ENCODE measurements at regions not wholly inside any gene's neighbourhood (a gene's known extent, or its start where the extent isn't known, plus 50 kb on each side); places are given as distances from the start of the nearest gene placed in this dataset.

GRCh38 chr2:172297531-172297930 lies 129.9 kb upstream of the ITGA6 start:
- Histone ChIP-seq H3K27me3 (ENCODE audit: control insufficient read depth in 3 of 3, insufficient read depth in 3 of 3, low read length in 3 of 3) (no peaks in the 10 kb centered on the region), H3K27ac (ENCODE audit: low read depth in 1 of 3, low read length in 2 of 3) (no peak overlapping the region), H3K36me3 (ENCODE audit: control insufficient read depth in 3 of 3, insufficient read depth in 2 of 3, low read depth in 1 of 3, low read length in 3 of 3) (no peaks in the 10 kb centered on the region), H3K9me3 (ENCODE audit: control insufficient read depth in 2 of 2, insufficient read depth in 1 of 2, low read depth in 1 of 2, low read length in 1 of 2) (peaks cover 0 to 5% of the 10 kb centered on the region in 2 donors), H3K4me1 (ENCODE audit: control insufficient read depth in 3 of 3, insufficient read depth in 2 of 3, low read depth in 1 of 3, low read length in 2 of 3) (peaks cover 0 to 14% (median 0%) of the 10 kb centered on the region in 3 donors), H3K4me3 (ENCODE audit: low read depth in 1 of 3, low read length in 3 of 3) (no peak overlapping the region)
- FAIRE-seq (no peak), DNase-seq (no peak)
- WGBS, 3 donors: 27 to 74% (median 52%) methylated on average over 3 of the region's 3 CpGs

GRCh38 chr2:172297950-172298349 lies 129.4 kb upstream of the ITGA6 start:
- no peak overlapping the region for H3K4me3 ChIP-seq (ENCODE audit: low read depth in 1 of 3, low read length in 3 of 3)
- peaks cover 0 to 5% of the 10 kb centered on the region in 2 donors for H3K9me3 ChIP-seq (ENCODE audit: control insufficient read depth in 2 of 2, insufficient read depth in 1 of 2, low read depth in 1 of 2, low read length in 1 of 2)
- WGBS, 3 donors: 62 to 87% (median 74%) methylated on average over 4 of the region's 4 CpGs
- H3K27ac ChIP-seq (ENCODE audit: low read depth in 1 of 3, low read length in 2 of 3): no peak overlapping the region
- DNase-seq: no peak
- FAIRE-seq: no peak
- H3K27me3 ChIP-seq (ENCODE audit: control insufficient read depth in 3 of 3, insufficient read depth in 3 of 3, low read length in 3 of 3): no peaks in the 10 kb centered on the region
- H3K36me3 ChIP-seq (ENCODE audit: control insufficient read depth in 3 of 3, insufficient read depth in 2 of 3, low read depth in 1 of 3, low read length in 3 of 3): no peaks in the 10 kb centered on the region
- peaks cover 0 to 14% (median 0%) of the 10 kb centered on the region in 3 donors for H3K4me1 ChIP-seq (ENCODE audit: control insufficient read depth in 3 of 3, insufficient read depth in 2 of 3, low read depth in 1 of 3, low read length in 2 of 3)

- Histone ChIP-seq H3K36me3 (ENCODE audit: control insufficient read depth in 3 of 3, insufficient read depth in 2 of 3, low read depth in 1 of 3, low read length in 3 of 3) (no peaks in the 10 kb centered on the region), H3K4me3 (ENCODE audit: low read depth in 1 of 3, low read length in 3 of 3) (no peak overlapping the region), H3K9me3 (ENCODE audit: control insufficient read depth in 2 of 2, insufficient read depth in 1 of 2, low read depth in 1 of 2, low read length in 1 of 2) (peaks cover 0 to 5% of the 10 kb centered on the region in 2 donors), H3K4me1 (ENCODE audit: control insufficient read depth in 3 of 3, insufficient read depth in 2 of 3, low read depth in 1 of 3, low read length in 2 of 3) (peaks cover 0 to 2% (median 0%) of the 10 kb centered on the region in 3 donors), H3K27me3 (ENCODE audit: control insufficient read depth in 3 of 3, insufficient read depth in 3 of 3, low read length in 3 of 3) (no peaks in the 10 kb centered on the region), H3K27ac (ENCODE audit: low read depth in 1 of 3, low read length in 2 of 3) (no peak overlapping the region)
- no peak for FAIRE-seq
- DNase-seq: no peak
- WGBS, 3 donors: 31 to 43% (median 35%) methylated on average over 5 of the region's 5 CpGs
Observed at GRCh38 chr2:172299741-172300140, 127.6 kb upstream of the ITGA6 start.

- H3K9me3 ChIP-seq (ENCODE audit: control insufficient read depth in 2 of 2, insufficient read depth in 1 of 2, low read depth in 1 of 2, low read length in 1 of 2): peaks cover 0 to 5% of the 10 kb centered on the region in 2 donors
- FAIRE-seq: no peak
- H3K4me1 ChIP-seq (ENCODE audit: control insufficient read depth in 3 of 3, insufficient read depth in 2 of 3, low read depth in 1 of 3, low read length in 2 of 3): no peaks in the 10 kb centered on the region
- WGBS, 3 donors: 93 to 98% (median 96%) methylated on average over 4 of the region's 4 CpGs
- no peak overlapping the region for H3K27ac ChIP-seq (ENCODE audit: low read depth in 1 of 3, low read length in 2 of 3)
- no peaks in the 10 kb centered on the region for H3K36me3 ChIP-seq (ENCODE audit: control insufficient read depth in 3 of 3, insufficient read depth in 2 of 3, low read depth in 1 of 3, low read length in 3 of 3)
- DNase-seq: no peak
- H3K4me3 ChIP-seq (ENCODE audit: low read depth in 1 of 3, low read length in 3 of 3): no peak overlapping the region
- no peaks in the 10 kb centered on the region for H3K27me3 ChIP-seq (ENCODE audit: control insufficient read depth in 3 of 3, insufficient read depth in 3 of 3, low read length in 3 of 3)
Observed at GRCh38 chr2:172300851-172301250, 126.5 kb upstream of the ITGA6 start.

- FAIRE-seq (no peak), DNase-seq (no peak)
- Histone ChIP-seq H3K4me3 (ENCODE audit: low read depth in 1 of 3, low read length in 3 of 3) (no peak overlapping the region), H3K4me1 (ENCODE audit: control insufficient read depth in 3 of 3, insufficient read depth in 2 of 3, low read depth in 1 of 3, low read length in 2 of 3) (no peaks in the 10 kb centered on the region), H3K36me3 (ENCODE audit: control insufficient read depth in 3 of 3, insufficient read depth in 2 of 3, low read depth in 1 of 3, low read length in 3 of 3) (no peaks in the 10 kb centered on the region), H3K27me3 (ENCODE audit: control insufficient read depth in 3 of 3, insufficient read depth in 3 of 3, low read length in 3 of 3) (no peaks in the 10 kb centered on the region), H3K27ac (ENCODE audit: low read depth in 1 of 3, low read length in 2 of 3) (no peak overlapping the region), H3K9me3 (ENCODE audit: control insufficient read depth in 2 of 2, insufficient read depth in 1 of 2, low read depth in 1 of 2, low read length in 1 of 2) (peaks cover 0 to 5% of the 10 kb centered on the region in 2 donors)
- WGBS, 3 donors: 44 to 52% (median 50%) methylated on average over 3 of the region's 3 CpGs
Observed at GRCh38 chr2:172305066-172305465, 122.3 kb upstream of the ITGA6 start.

GRCh38 chr2:172307800-172308199 lies 119.6 kb upstream of the ITGA6 start:
- H3K27ac ChIP-seq (ENCODE audit: low read depth in 1 of 3, low read length in 2 of 3): no peak overlapping the region
- no peak for FAIRE-seq

GRCh38 chr2:172308253-172308935 lies 119.0 kb upstream of the ITGA6 start:
- FAIRE-seq: no peak
- DNase-seq: no peak
- 70 to 80% (median 72%) methylated on average over 9 of the region's 9 CpGs for WGBS, 3 donors
- peak overlapping the region in 1 of 3 donors; percentile 13 for H3K27ac ChIP-seq (ENCODE audit: low read depth in 1 of 3, low read length in 2 of 3)
- H3K4me3 ChIP-seq (ENCODE audit: low read depth in 1 of 3, low read length in 3 of 3): no peak overlapping the region
- H3K27me3 ChIP-seq (ENCODE audit: control insufficient read depth in 3 of 3, insufficient read depth in 3 of 3, low read length in 3 of 3): peaks cover 0 to 3% (median 0%) of the 10 kb centered on the region in 3 donors
- H3K9me3 ChIP-seq (ENCODE audit: control insufficient read depth in 2 of 2, insufficient read depth in 1 of 2, low read depth in 1 of 2, low read length in 1 of 2): no peaks in the 10 kb centered on the region
- H3K36me3 ChIP-seq (ENCODE audit: control insufficient read depth in 3 of 3, insufficient read depth in 2 of 3, low read depth in 1 of 3, low read length in 3 of 3): no peaks in the 10 kb centered on the region
- H3K4me1 ChIP-seq (ENCODE audit: control insufficient read depth in 3 of 3, insufficient read depth in 2 of 3, low read depth in 1 of 3, low read length in 2 of 3): no peaks in the 10 kb centered on the region

More at GRCh38 chr2:172307800-172308199, 119.6 kb upstream of the ITGA6 start:
- H3K9me3 ChIP-seq (ENCODE audit: control insufficient read depth in 2 of 2, insufficient read depth in 1 of 2, low read depth in 1 of 2, low read length in 1 of 2): no peaks in the 10 kb centered on the region
- 0 to 8% (median 1%) methylated on average over 1 of the region's 1 CpG for WGBS, 3 donors
- H3K4me3 ChIP-seq (ENCODE audit: low read depth in 1 of 3, low read length in 3 of 3): no peak overlapping the region
- no peaks in the 10 kb centered on the region for H3K36me3 ChIP-seq (ENCODE audit: control insufficient read depth in 3 of 3, insufficient read depth in 2 of 3, low read depth in 1 of 3, low read length in 3 of 3)
- peak; percentile 16 to 77 for DNase-seq
- no peaks in the 10 kb centered on the region for H3K4me1 ChIP-seq (ENCODE audit: control insufficient read depth in 3 of 3, insufficient read depth in 2 of 3, low read depth in 1 of 3, low read length in 2 of 3)
- peaks cover 0 to 2% (median 0%) of the 10 kb centered on the region in 3 donors for H3K27me3 ChIP-seq (ENCODE audit: control insufficient read depth in 3 of 3, insufficient read depth in 3 of 3, low read length in 3 of 3)

GRCh38 chr2:172311921-172312345 lies 115.5 kb upstream of the ITGA6 start:
- DNase-seq (no peak), FAIRE-seq (no peak)
- Histone ChIP-seq H3K27me3 (ENCODE audit: control insufficient read depth in 3 of 3, insufficient read depth in 3 of 3, low read length in 3 of 3) (peaks cover 0 to 3% (median 0%) of the 10 kb centered on the region in 3 donors), H3K36me3 (ENCODE audit: control insufficient read depth in 3 of 3, insufficient read depth in 2 of 3, low read depth in 1 of 3, low read length in 3 of 3) (no peaks in the 10 kb centered on the region), H3K4me1 (ENCODE audit: control insufficient read depth in 3 of 3, insufficient read depth in 2 of 3, low read depth in 1 of 3, low read length in 2 of 3) (no peaks in the 10 kb centered on the region), H3K4me3 (ENCODE audit: low read depth in 1 of 3, low read length in 3 of 3) (no peak overlapping the region), H3K9me3 (ENCODE audit: control insufficient read depth in 2 of 2, insufficient read depth in 1 of 2, low read depth in 1 of 2, low read length in 1 of 2) (no peaks in the 10 kb centered on the region), H3K27ac (ENCODE audit: low read depth in 1 of 3, low read length in 2 of 3) (no peak overlapping the region)
- WGBS, 3 donors: 76 to 89% (median 78%) methylated on average over 2 of the region's 2 CpGs

All from small intestine (tissue), 7 donors.